WTC11 (cell line): ENCODE measurements at regions not wholly inside any gene's neighbourhood (a gene's known extent, or its start where the extent isn't known, plus 50 kb on each side); places are given as distances from the start of the nearest gene placed in this dataset.
A peak's percentile ranks its signal among the peaks of the same experiment; 100 is the strongest.

Experiments
- CTCF ChIP-seq: fragments of 200-600 bp; IDR thresholded peaks from 2 replicates; pipeline ENCODE4 v1.8.0; 2022; ENCODE audit warnings: antibody characterized with exemption
- ESRRA ChIP-seq: sonication (generic); formaldehyde crosslinking; IDR thresholded peaks from 2 replicates; pipeline ENCODE4 v1.8.1; 2022; ENCODE audit warnings: mild to moderate bottlenecking, missing genetic modification reagents, borderline replicate concordance
- FOXP4 ChIP-seq: sonication (generic); formaldehyde crosslinking; IDR thresholded peaks from 2 replicates; pipeline ENCODE4 v1.8.0; 2022; ENCODE audit warnings: mild to moderate bottlenecking, missing genetic modification reagents
- GABPB1 ChIP-seq: sonication (generic); formaldehyde crosslinking; IDR thresholded peaks from 2 replicates; pipeline ENCODE4 v1.8.1; 2023; ENCODE audit warnings: mild to moderate bottlenecking, missing genetic modification reagents
- MAX ChIP-seq: sonication (generic); formaldehyde crosslinking; IDR thresholded peaks from 2 replicates; pipeline ENCODE4 v1.8.0; 2022; ENCODE audit warnings: mild to moderate bottlenecking, missing genetic modification reagents
- NFYB ChIP-seq: sonication (generic); formaldehyde crosslinking; conservative IDR thresholded peaks from 2 replicates; pipeline ENCODE4 v1.8.0; 2022; ENCODE audit warnings: low read depth, missing genetic modification reagents
- NR1H2 ChIP-seq: sonication (generic); formaldehyde crosslinking; IDR thresholded peaks from 2 replicates; pipeline ENCODE4 v1.9.0; 2021; ENCODE audit warnings: mild to moderate bottlenecking, moderate library complexity, missing genetic modification reagents
- STAT6 ChIP-seq: sonication (generic); formaldehyde crosslinking; conservative IDR thresholded peaks from 2 replicates; pipeline ENCODE4 v1.8.1; 2023; ENCODE audit warnings: mild to moderate bottlenecking, low read depth, missing genetic modification reagents, moderate library complexity
- TCF7 ChIP-seq: sonication (generic); formaldehyde crosslinking; IDR thresholded peaks from 2 replicates; pipeline ENCODE4 v1.8.0; 2022; ENCODE audit warnings: mild to moderate bottlenecking, low read depth, missing genetic modification reagents, moderate library complexity
- ZNF416 ChIP-seq: fragments of 250-450 bp; sonication (Bioruptor Pico); IDR thresholded peaks from 2 replicates; pipeline ENCODE4 v1.9.0; 2021; ENCODE audit warnings: mild to moderate bottlenecking, inconsistent platforms
- ZNF512 ChIP-seq: sonication (generic); formaldehyde crosslinking; IDR thresholded peaks from 2 replicates; pipeline ENCODE4 v1.8.1; 2022; ENCODE audit warnings: missing genetic modification reagents, borderline replicate concordance

GRCh38 chr2:866009-866680 is 84.5 kb upstream of the SNTG2 start:
- TF ChIP-seq CTCF (no peak), ZNF416 (CRISPR knock-in tag) (no peak), NFYB (CRISPR knock-in tag) (no peak), ESRRA (no peak), FOXP4 (CRISPR knock-in tag) (no peak), GABPB1 (CRISPR knock-in tag) (no peak), NR1H2 (CRISPR knock-in tag) (no peak), STAT6 (CRISPR knock-in tag) (no peak), ZNF512 (CRISPR knock-in tag) (no peak), TCF7 (no peak), MAX (0 out of 2 replicates have a peak, but pooled peaks have one; percentile 29)
